Common myeloid progenitor, CD34-positive (primary cell): ENCODE measurements at regions not wholly inside any gene's neighbourhood (a gene's known extent, or its start where the extent isn't known, plus 50 kb on each side); places are given as distances from the start of the nearest gene placed in this dataset.

Experiments
- CTCF ChIA-PET: fragments of 350-600 bp; sonication (Branson Sonifier 250); formaldehyde crosslinking; loops from one replicate; lab custom pipeline; 2021; ENCODE audit warnings: antibody characterized with exemption; lab: Charles Lee
- POLR2A ChIA-PET: fragments of 350-600 bp; sonication (Branson Sonifier 250); formaldehyde crosslinking; loops from one replicate; lab custom pipeline; 2021; ENCODE audit warnings: antibody characterized with exemption; lab: Charles Lee
- DNase-seq, 3 donors: peaks; one replicate each; pipeline versions ENCODE4 v3.0.0 to v3.0.0-alpha.2; 2013
- H3K27ac ChIP-seq, 2 experiments: 1 replicate in 1 of 2; 2 replicates in 1 of 2; pipeline ENCODE4 v1.7.0; 2013; ENCODE audit warnings: inconsistent platforms in 2 of 2, low read length in 2 of 2, mild to moderate bottlenecking in 2 of 2, low read depth in 1 of 2, moderate library complexity in 1 of 2; ENCODE audit not compliant: severe bottlenecking in 2 of 2, insufficient read depth in 1 of 2, poor library complexity in 1 of 2
- H3K27me3 ChIP-seq, 5 experiments: replicated peaks in 2 of 5; 1 replicate in 3 of 5; 2 replicates in 2 of 5; pipeline versions ENCODE4 v1.6.1 to v1.7.0; 2013; ENCODE audit warnings: low read length in 4 of 5, mild to moderate bottlenecking in 2 of 5, moderate library complexity in 2 of 5, inconsistent platforms in 1 of 5; ENCODE audit not compliant: insufficient read depth in 5 of 5, control insufficient read depth in 4 of 5
- H3K36me3 ChIP-seq, 4 experiments: 1 replicate in 2 of 4; 2 replicates in 2 of 4; pipeline versions ENCODE4 v1.6.1 to v1.7.0; 2013; ENCODE audit warnings: low read length in 3 of 4, control low read depth in 1 of 4, mild to moderate bottlenecking in 1 of 4; ENCODE audit not compliant: control insufficient read depth in 4 of 4, insufficient read depth in 4 of 4
- H3K4me1 ChIP-seq, 4 experiments: 1 replicate in 3 of 4; 2 replicates in 1 of 4; pipeline versions ENCODE4 v1.6.1 to v1.7.1; 2013; ENCODE audit warnings: low read length in 3 of 4, mild to moderate bottlenecking in 3 of 4, control low read depth in 1 of 4, inconsistent platforms in 1 of 4, moderate library complexity in 1 of 4; ENCODE audit not compliant: control insufficient read depth in 4 of 4, insufficient read depth in 4 of 4; ENCODE audit errors: control extremely low read depth in 1 of 4
- H3K4me3 ChIP-seq, 7 experiments: 1 replicate in 4 of 7; 2 replicates in 3 of 7; pipeline versions ENCODE4 v1.5.1 to v1.7.0; 2013; ENCODE audit warnings: mild to moderate bottlenecking in 7 of 7, low read length in 6 of 7, moderate library complexity in 6 of 7, inconsistent platforms in 2 of 7, low read depth in 2 of 7, control low read depth in 1 of 7; ENCODE audit not compliant: insufficient read depth in 4 of 7, control insufficient read depth in 1 of 7; ENCODE audit errors: extremely low read depth in 1 of 7
- H3K9me3 ChIP-seq, 5 experiments: 1 replicate in 4 of 5; 2 replicates in 1 of 5; pipeline versions ENCODE4 v1.6.1 to v1.7.1; 2013; ENCODE audit warnings: low read length in 4 of 5, mild to moderate bottlenecking in 2 of 5, inconsistent platforms in 1 of 5, low read depth in 1 of 5, moderate library complexity in 1 of 5; ENCODE audit not compliant: control insufficient read depth in 4 of 5, insufficient read depth in 2 of 5; ENCODE audit errors: control extremely low read depth in 1 of 5
- WGBS: methylation state at CpG from one replicate; pipeline ENCODE4 v1.1.5; 2013; ENCODE audit not compliant: insufficient coverage; 5-methylcytosine and 5-hydroxymethylcytosine counted together

DNA sequence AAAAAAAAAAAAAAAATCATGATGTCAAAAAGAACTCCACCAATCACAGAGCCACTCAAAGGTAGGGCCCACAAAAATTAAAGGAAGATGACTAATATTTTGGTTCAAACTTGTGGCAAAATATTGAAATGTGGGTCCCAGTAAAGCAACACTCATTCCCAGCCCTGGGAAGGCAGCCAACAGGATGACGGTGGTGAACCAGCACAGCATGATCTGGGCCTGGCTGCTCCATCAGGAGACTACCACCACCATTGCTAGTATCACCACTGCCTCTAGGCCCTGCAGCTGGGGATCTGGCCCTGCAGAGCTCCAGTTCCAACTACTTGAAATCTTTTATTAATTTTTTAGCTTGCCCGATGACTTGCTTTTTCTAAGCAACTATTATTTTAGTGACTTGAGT, 206.8 kb upstream of the ITGA1 start:
- Histone ChIP-seq H3K27me3 (peaks cover 0 to 2% (median 0%) of the 10 kb centered on the region in 5 experiments), H3K4me3 (no peak overlapping the region), H3K36me3 (no peaks in the 10 kb centered on the region), H3K4me1 (no peaks in the 10 kb centered on the region), H3K9me3 (no peaks in the 10 kb centered on the region), H3K27ac (no peak overlapping the region)
- no CpG with 5 or more reads among the region's 2 CpGs for WGBS
- no peak for DNase-seq
- ChIA-PET POLR2A (no interaction called here), CTCF (no interaction called here)

DNA sequence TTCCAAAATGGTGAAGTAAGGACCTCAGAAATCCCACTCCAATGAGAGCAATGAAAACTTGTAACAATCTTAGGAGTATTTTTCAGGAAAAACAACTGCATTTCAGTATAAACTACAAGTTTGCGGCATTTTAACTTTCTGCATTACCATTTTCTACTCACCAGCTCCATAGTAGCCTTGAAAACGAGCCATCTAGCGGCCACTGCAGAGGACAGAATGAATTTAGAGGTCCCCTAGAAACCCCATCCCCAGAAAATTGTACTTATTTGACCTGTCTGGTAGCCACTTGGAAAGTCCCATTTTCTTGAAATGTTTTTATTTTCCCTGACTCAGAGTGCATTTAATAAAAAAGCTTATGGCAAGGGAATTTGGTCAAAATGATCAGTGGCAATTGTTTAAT, 205.4 kb upstream of the ITGA1 start:
- Histone ChIP-seq H3K4me3 (no peak overlapping the region), H3K27ac (no peak overlapping the region), H3K27me3 (peaks cover 0 to 2% (median 0%) of the 10 kb centered on the region in 5 experiments), H3K4me1 (no peaks in the 10 kb centered on the region), H3K36me3 (no peaks in the 10 kb centered on the region), H3K9me3 (no peaks in the 10 kb centered on the region)
- DNase-seq, result no peak
- CTCF ChIA-PET, result interaction anchor here (0.5 kb wide), 1 partner anchor 1613 kb away, joined by 3 read pairs; no protein-coding TSS in a partner anchor
- 76% methylated on average over 2 of the region's 3 CpGs for WGBS
- POLR2A ChIA-PET, result no interaction called here

DNA sequence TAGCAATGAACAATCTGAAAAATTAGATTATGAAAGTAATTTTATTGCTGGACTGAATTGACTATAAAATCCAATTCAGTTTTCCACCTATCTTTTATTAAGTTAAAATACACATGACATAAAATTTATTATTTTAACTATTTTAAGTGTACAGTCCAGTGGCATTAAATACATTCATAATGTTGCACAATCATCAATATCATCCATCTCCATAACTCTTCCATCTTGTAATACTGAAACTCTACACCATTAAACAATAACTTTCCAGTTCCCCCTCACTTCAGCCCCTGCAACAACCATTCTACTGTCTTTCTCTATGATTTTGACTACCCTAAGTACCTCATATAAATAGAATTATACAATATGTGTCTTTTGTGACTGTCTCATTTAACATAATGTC, 200.6 kb upstream of the ITGA1 start:
- H3K9me3 ChIP-seq, result no peaks in the 10 kb centered on the region
- no peaks in the 10 kb centered on the region for H3K36me3 ChIP-seq
- no peak overlapping the region for H3K27ac ChIP-seq
- H3K4me3 ChIP-seq, result no peak overlapping the region
- CTCF ChIA-PET, result no interaction called here
- no peak for DNase-seq
- POLR2A ChIA-PET, result interaction anchor here (0.7 kb wide), 1 partner anchor 375 kb away, joined by 3 read pairs; no protein-coding TSS in a partner anchor
- H3K27me3 ChIP-seq, result no peaks in the 10 kb centered on the region
- H3K4me1 ChIP-seq, result no peaks in the 10 kb centered on the region

DNA sequence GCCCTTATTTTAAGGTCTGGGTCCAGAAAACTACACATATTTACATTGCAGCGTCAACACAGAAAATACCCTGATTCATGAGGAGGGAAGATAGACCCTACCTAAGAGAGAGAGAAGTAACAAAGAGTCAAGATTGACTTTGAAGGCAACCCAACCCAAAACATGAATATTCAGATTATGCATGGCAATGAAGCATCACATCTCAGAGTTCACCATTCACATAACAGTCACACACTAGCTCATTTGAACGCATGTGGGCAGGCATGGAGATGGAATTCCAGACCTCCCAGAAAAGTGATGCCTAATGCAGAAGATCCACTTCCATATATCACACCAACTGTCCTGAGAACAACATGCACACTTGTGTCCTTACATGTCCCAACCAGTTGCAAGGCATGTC, 190.1 kb upstream of the ITGA1 start:
- H3K36me3 ChIP-seq, result no peaks in the 10 kb centered on the region
- no peak overlapping the region for H3K27ac ChIP-seq
- ChIA-PET CTCF (no interaction called here), POLR2A (no interaction called here)
- 100% methylated on average over 1 of the region's 2 CpGs for WGBS
- H3K4me3 ChIP-seq, result no peak overlapping the region
- no peaks in the 10 kb centered on the region for H3K9me3 ChIP-seq
- H3K27me3 ChIP-seq, result no peaks in the 10 kb centered on the region
- no peak for DNase-seq
- H3K4me1 ChIP-seq, result no peaks in the 10 kb centered on the region

DNA sequence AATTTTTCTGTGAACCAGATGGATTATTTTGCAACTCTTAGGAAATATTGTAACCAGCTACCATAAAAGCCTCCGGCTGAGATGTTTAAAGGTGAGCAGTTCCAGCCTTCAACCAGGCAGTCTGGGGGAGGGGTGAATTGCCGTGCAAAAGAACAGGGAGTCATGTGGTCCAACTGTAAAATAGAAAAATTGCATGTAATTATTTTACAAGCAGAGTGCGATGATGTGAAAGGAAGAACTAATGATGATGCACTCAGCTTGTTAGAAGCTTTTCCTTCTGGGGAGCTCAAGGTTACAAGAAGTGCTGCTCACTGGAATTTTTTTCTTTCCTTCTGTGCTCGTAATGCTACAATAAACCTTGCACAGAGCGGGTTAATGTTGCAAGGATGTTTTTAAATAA, 188.7 kb upstream of the ITGA1 start:
- POLR2A ChIA-PET, result no interaction called here
- no peaks in the 10 kb centered on the region for H3K4me1 ChIP-seq
- H3K27me3 ChIP-seq, result no peaks in the 10 kb centered on the region
- H3K9me3 ChIP-seq, result no peaks in the 10 kb centered on the region
- DNase-seq, result no peak
- H3K27ac ChIP-seq, result no peak overlapping the region
- no peaks in the 10 kb centered on the region for H3K36me3 ChIP-seq
- CTCF ChIA-PET, result no interaction called here
- no peak overlapping the region for H3K4me3 ChIP-seq
- 100% methylated on average over 1 of the region's 5 CpGs for WGBS

DNA sequence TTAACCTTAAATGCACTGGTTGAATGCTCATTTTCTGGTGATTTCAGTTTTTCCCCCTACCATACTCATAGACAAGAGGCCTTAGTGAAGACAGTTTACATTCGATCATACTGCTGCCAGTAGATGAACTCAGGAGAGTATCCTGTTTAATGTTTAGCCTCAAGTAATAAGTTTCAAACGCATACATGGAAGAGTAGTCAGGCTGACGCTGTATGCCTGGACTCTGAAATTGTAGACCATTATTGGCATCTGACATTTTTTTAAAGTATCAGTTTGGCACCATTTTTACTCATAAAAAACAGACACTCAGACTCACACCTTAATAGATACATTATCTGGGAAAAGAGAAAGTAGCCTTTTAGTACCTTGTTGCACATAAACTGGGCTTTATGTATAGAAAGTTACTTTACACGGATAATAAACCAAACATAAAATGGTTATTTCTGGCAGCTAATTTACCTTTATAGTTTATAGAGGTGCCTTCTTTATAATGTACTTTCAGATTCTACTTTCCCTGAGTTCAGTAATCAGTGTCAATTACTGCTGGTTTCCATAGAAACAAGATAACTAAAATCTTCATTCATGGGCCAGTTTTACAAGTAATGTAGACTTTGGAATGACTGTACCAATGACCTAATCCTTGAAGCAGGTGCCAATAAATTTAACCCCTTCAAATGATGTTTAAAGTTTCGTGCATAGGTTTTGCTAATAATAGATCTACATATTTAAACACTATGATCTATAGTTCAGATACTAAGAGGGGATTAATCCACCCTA, 183.8 kb upstream of the ITGA1 start:
- WGBS, result no CpG with 5 or more reads among the region's 5 CpGs
- no peak for DNase-seq
- no peaks in the 10 kb centered on the region for H3K27me3 ChIP-seq
- no peak overlapping the region for H3K27ac ChIP-seq
- no peaks in the 10 kb centered on the region for H3K4me1 ChIP-seq
- CTCF ChIA-PET, result no interaction called here
- H3K9me3 ChIP-seq, result no peaks in the 10 kb centered on the region
- H3K4me3 ChIP-seq, result no peak overlapping the region
- no peaks in the 10 kb centered on the region for H3K36me3 ChIP-seq
- POLR2A ChIA-PET, result no interaction called here

DNA sequence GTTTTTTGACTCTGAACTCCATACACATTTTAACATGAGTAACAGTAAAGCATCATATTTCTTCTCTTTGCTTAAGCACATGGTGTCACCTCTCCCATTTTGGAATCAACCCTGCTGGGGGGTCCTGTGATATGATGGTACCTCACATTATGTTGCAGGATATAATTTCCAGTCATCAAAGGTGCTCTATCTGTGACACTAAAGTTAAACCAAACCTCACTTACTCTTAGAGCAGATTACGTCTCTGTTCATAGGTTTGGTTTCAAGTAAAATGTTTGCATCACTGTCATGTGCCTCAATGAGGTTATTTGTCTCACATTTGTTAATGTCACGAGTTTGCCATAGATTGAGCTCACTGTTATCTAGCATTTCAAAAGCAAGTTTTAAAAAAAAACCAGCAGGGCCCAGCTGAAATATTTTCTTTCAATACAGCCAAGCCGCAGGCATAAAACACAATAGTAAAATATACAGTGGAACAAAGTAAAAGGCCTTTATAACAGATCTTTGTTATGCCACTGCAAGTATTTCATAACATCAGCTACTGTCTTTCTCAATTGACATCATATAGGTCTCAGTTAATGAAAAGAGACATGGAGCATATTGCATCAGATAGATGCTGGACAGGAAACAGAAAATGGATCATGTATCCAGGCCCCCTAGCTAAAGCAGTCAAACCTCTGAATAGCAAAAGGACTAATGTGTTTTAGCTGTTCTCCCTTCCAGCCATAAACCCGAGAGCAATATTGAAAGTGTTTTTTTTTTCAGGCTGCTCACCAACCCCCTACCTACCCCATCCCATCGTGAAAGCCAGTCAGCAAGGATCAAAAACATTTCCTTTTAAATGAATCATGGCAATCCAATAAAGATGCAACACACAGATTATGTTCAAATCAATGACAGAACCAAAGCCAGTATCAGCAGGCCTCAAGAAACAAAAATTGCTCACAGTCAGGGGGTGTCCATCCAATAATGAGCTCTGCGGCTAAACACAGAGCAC, 182.1 kb upstream of the ITGA1 start:
- Histone ChIP-seq H3K27ac (no peak overlapping the region), H3K27me3 (no peaks in the 10 kb centered on the region), H3K36me3 (no peaks in the 10 kb centered on the region), H3K9me3 (no peaks in the 10 kb centered on the region), H3K4me1 (no peaks in the 10 kb centered on the region), H3K4me3 (no peak overlapping the region)
- CTCF ChIA-PET, result no interaction called here
- POLR2A ChIA-PET, result no interaction called here
- no peak for DNase-seq
- 90% methylated on average over 2 of the region's 6 CpGs for WGBS
